ENCODE measurements at regions not wholly inside any gene's neighbourhood (a gene's known extent, or its start where the extent isn't known, plus 50 kb on each side); places are given as distances from the start of the nearest gene placed in this dataset.

GRCh38 chr5:6806668-6807067 lies 93.4 kb downstream of the TENT4A start:
- intact Hi-C loops (cut with DNase I) = no loop called here

GRCh38 chr5:6808462-6808861 lies 95.2 kb downstream of the TENT4A start:
- no peak for DNase-seq
- Histone ChIP-seq H3K9me3 (no peaks in the 10 kb centered on the region), H3K4me1 (peaks cover 4% of the 10 kb centered on the region in 2 donors), H3K4me3 (replicated peaks in 1 of 3) (no peak overlapping the region), H3K27me3 (no peaks in the 10 kb centered on the region), H3K27ac (no peak overlapping the region), H3K36me3 (no peaks in the 10 kb centered on the region)
- intact Hi-C loops (cut with DNase I) = no loop called here
- TF ChIP-seq CTCF (IDR thresholded peaks at IDR 0.05) (no peak), POLR2A (IDR thresholded peaks at IDR 0.05) (no peak)
- 77 to 82% methylated on average over 5 to 7 of the region's 7 CpGs for WGBS, 2 donors

More at GRCh38 chr5:6806668-6807067, 93.4 kb downstream of the TENT4A start:
- Histone ChIP-seq H3K4me3 (replicated peaks in 1 of 3) (no peak overlapping the region), H3K27me3 (no peaks in the 10 kb centered on the region), H3K27ac (no peak overlapping the region), H3K36me3 (no peaks in the 10 kb centered on the region), H3K4me1 (no peaks in the 10 kb centered on the region), H3K9me3 (no peaks in the 10 kb centered on the region)
- TF ChIP-seq CTCF (IDR thresholded peaks at IDR 0.05) (no peak), POLR2A (IDR thresholded peaks at IDR 0.05) (no peak)
- WGBS, 2 donors = 79 to 80% methylated on average over 2 of the region's 2 CpGs
- no peak for DNase-seq

GRCh38 chr5:6810641-6811405 lies 97.6 kb downstream of the TENT4A start:
- WGBS, 2 donors = 88 to 89% methylated on average over 8 of the region's 8 CpGs
- Histone ChIP-seq H3K36me3 (no peaks in the 10 kb centered on the region), H3K27me3 (no peaks in the 10 kb centered on the region), H3K4me3 (replicated peaks in 1 of 3) (no peak overlapping the region), H3K4me1 (peaks cover 5 to 7% of the 10 kb centered on the region in 2 donors), H3K27ac (no peak overlapping the region), H3K9me3 (no peaks in the 10 kb centered on the region)
- TF ChIP-seq CTCF (IDR thresholded peaks at IDR 0.05) (no peak), POLR2A (IDR thresholded peaks at IDR 0.05) (no peak)
- DNase-seq = no peak
- intact Hi-C loops (cut with DNase I) = no loop called here

GRCh38 chr5:6812091-6812490 lies 98.9 kb downstream of the TENT4A start:
- Histone ChIP-seq H3K27me3 (no peaks in the 10 kb centered on the region), H3K4me1 (peaks cover 5 to 7% of the 10 kb centered on the region in 2 donors), H3K4me3 (replicated peaks in 1 of 3) (no peak overlapping the region), H3K36me3 (no peaks in the 10 kb centered on the region), H3K27ac (no peak overlapping the region), H3K9me3 (no peaks in the 10 kb centered on the region)
- 85 to 88% methylated on average over 4 of the region's 4 CpGs for WGBS, 2 donors
- DNase-seq = no peak
- intact Hi-C loops (cut with DNase I) = no loop called here
- TF ChIP-seq CTCF (IDR thresholded peaks at IDR 0.05) (no peak), POLR2A (IDR thresholded peaks at IDR 0.05) (no peak)
